NCI-H1930 (cell line): ENCODE measurements at regions not wholly inside any gene's neighbourhood (a gene's known extent, or its start where the extent isn't known, plus 50 kb on each side); places are given as distances from the start of the nearest gene placed in this dataset.
"Not testable (repeated sequence)": the region's sequence is repeated elsewhere in the genome, so short reads cannot be mapped to it uniquely, and the experiment has no call there.

Experiments used
- DNase-seq, 2 experiments: peaks; one replicate each; lab custom pipeline; 2025; lab: John Stamatoyannopoulos, UW

DNA sequence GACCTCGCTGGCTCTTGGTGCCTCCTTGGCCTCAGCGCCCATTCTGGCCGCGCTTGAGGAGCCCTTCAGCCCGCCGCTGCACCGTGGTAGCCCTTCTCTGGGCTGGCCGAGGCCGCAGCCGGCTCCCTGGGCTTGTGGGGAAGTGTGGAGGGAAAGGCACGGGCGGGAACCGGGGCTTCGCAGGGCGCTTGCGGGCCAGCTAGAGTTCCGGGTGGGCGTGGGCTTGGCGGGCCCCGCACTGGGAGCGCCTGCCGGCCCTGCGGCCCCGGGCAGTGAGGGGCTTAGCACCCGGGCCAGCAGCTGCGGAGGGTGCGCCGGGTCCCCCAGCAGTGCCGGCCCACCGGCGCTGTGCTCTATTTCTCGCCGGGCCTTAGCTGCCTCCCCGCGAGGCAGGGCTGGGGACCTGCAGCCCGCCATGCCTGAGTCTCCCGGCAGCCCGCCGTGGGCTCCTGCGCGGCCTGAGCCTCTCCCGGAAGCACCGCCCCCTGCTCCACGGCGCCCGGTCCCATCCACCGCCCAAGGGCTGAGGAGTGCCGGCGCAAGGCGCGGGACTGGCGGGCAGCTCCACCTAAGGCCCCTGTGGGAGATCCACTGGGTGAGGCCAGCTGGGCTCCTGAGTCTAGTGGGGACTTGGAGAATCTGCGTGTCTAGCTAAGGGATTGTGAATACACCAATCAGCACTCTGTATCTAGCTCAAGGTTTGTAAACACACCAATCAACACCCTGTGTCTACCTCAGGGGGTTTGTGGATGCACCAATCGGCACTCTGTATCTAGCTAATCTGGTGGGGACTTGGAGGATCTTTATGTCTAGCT, 141.1 kb downstream of the SLCO4C1 start:
- not testable (repeated sequence) for DNase-seq

DNA sequence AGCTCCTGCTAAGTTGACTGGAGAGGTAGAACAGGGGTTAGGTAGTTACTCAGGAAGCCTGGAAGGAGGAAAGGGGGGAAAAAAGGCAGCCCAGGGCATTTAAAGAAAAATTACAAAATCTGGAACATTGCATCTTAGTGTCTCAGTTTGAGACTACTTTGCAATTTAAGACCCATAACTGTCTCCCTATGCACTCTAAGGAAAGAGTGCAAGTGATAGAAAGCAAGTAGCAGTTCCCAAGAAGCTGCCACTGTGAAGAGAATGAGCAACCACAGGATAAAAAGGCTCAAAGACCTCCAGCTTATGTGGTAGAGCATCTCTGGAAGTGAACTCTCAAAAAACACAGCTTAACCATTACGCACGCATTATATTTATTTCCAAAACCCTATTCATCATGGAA, 141.8 kb downstream of the SLCO4C1 start:
- DNase-seq, result no peak

GRCh38 chr5:102153003-102153759, 142.9 kb downstream of the SLCO4C1 start:
- DNase-seq, result peak in 1 of 2 experiments; percentile 1

DNA sequence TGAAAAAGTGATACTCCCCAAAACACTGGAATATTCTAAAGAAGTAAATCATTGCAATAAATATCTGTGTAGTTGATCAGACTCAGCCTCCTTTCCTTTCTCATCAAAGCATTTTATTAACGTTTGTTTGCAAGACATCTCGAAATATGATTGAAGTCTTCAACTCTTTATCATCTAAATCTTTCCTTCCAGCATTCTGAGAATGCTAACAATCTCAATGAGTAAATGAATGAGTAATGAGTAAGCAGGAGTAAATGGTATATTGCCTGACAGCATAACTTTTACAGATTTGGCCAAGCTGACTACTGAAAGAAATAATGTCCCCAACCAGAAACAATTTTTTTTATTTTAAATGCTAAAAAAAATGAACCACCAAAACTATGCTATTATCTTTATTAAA, 157.1 kb downstream of the SLCO4C1 start:
- DNase-seq, result no peak

- no peak for DNase-seq
These were observed 157.8 kb downstream of the SLCO4C1 start for GRCh38 chr5:102138243-102138653.

- no peak for DNase-seq
These were observed 165.2 kb downstream of the SLCO4C1 start for GRCh38 chr5:102130890-102131289.

- no peak for DNase-seq
These were observed 165.7 kb downstream of the SLCO4C1 start for GRCh38 chr5:102130386-102130785.

GRCh38 chr5:102119252-102119651, 176.8 kb downstream of the SLCO4C1 start:
- DNase-seq, result no peak

GRCh38 chr5:102115736-102116135, 180.3 kb downstream of the SLCO4C1 start:
- no peak for DNase-seq

DNA sequence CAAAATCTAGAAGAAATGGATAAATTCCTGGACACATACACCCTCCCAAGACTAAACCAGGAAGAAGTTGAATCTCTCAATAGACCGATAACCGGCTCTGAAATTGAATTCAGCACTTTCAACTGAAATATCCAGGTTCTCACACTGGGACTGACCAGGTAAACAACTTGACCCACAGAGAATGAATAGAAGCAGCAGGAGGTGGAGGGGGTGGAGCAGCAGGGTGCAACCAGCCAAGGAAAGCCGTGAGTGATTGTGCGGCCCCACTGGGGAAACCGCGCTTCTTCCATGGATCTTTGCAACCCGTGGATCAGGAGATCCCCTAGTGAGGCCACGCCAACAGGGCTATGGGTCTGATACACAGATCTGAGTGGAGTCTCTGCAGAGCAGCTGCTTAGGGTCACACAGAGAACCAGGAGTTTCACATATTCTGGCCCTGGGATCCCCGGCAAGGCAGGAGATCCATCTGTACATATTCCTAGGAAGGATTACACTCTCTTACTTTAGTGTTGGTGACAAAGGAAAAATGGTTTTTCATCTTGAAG, 181.5 kb downstream of the SLCO4C1 start:
- no peak for DNase-seq

DNA sequence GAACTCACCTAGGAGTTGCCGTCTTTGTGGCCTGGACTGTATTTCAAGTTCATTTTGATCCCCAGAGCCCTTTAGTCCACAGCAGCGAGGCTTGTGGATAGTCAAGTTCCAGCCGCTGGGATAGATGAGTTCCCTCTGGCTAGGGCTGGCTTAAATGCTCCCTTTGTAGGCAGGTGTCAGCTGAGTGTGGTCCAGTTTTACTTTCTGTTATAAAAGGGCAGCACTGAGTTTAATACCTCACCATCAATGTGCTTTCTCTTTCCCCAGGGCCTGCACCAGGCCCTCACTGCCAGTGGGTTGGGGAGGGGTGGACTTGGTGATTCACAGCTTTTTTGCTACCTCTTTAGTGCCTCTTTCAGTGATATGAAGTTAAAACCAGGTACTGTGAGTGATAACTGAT, 188.2 kb downstream of the SLCO4C1 start:
- DNase-seq, result no peak

GRCh38 chr5:102106599-102106998, 189.5 kb downstream of the SLCO4C1 start:
- DNase-seq, result no peak

DNA sequence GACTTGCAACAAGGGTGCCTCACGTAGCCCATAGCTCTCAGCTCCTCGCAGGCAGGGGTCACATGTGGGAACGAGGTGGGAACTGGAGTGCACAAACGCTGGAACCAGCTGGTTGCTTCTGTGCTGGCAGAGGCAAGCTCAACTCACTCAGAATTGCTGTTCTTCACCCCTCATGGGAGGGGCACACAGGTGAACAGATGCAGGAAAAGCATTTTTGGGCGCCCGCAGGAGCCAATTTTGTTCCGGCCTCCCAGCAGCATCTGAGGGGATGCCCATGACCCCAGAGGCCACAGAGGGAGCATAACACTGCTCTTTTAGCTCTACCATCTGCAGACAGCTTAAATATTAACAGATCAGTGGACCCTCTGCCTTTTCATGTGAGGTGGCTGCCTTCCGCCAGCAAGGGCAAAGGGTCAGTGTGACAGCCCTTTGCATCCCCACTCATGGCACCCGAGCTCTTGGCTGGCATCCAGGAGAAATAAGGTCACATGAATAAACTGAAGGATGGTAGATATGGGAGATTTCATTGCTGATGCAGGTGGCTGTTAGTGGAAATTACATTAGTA, 196.2 kb downstream of the SLCO4C1 start:
- no peak for DNase-seq

DNA sequence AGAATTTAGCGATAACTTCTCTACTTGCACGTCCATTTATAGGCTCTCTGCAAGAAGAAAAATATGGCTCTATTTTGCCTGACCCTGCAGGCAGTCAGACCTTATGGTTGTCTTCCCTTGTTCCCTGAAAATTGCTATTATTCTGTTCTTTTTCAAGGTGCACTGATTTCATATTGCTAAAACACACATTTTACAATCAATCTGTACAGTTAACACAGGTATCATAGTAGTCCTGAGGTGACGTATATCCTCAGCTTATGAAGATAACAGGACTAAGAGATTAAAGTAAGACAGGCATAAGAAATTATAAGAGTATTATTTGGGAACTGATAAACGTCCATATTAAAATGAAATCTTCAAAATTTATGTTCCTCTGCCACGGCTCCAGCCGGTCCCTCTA, 197.0 kb downstream of the SLCO4C1 start:
- DNase-seq, result not testable (repeated sequence)

- not testable (repeated sequence) for DNase-seq
These were observed 197.5 kb downstream of the SLCO4C1 start for GRCh38 chr5:102098606-102099005.

DNA sequence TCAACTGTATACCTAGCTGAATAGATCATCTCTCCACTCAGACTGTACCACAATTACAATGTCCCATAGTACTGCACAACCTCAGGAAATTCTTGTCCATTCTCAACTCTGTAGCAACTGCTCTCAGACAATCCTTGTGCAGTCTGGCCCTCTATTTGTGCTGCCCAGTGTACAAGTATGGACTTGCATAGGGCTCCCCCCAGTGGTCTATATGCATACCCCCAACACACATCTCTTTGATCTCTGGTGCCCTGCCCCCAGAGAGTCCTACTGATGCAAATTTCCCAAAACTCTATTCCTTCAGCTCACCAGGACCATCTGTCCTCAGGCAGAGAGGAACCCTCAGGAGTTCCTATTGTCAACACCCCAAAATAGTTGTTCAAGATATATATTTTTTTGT, 205.3 kb downstream of the SLCO4C1 start:
- peak in 1 of 2 experiments; percentile 2 for DNase-seq

DNA sequence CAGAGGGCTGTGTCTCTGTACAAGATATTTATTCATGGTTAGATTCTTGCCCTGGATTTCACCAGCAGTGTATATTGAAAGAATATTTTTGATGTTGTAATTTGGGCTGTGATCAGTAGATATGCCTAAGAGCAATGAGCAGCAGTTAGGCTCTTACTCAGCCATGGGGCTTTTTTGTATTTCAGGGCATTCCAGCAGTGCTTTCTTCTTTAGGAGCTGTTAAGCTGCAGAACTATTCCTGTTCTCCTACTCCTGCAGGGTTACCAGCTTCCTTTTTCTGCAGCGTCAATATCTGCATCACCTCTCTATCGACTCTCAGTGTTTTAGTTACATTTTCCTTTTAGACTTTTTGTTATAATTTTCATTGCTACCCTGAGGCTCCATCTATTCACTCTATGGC, 206.2 kb downstream of the SLCO4C1 start:
- no peak for DNase-seq

- no peak for DNase-seq
These were observed 208.2 kb downstream of the SLCO4C1 start for GRCh38 chr5:102087906-102088305.

DNA sequence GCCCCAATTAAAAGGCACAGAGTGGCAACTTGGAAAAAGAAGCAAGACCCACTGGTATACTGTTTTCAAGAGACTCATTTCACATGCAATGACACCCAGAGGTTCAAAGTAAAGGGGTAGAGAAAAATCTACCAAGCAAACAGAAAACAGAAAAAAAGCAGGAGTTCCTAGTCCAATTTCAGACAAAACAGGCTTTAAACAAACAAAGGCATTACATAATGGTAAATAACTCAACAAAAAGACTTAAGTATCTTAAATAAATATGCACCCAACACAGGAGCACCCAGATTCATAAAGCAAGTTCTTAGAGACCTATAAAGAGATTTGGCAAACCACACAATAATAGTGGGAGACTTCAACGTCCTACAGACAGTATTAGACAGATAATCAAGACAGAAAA, 215.8 kb downstream of the SLCO4C1 start:
- no peak for DNase-seq

DNA sequence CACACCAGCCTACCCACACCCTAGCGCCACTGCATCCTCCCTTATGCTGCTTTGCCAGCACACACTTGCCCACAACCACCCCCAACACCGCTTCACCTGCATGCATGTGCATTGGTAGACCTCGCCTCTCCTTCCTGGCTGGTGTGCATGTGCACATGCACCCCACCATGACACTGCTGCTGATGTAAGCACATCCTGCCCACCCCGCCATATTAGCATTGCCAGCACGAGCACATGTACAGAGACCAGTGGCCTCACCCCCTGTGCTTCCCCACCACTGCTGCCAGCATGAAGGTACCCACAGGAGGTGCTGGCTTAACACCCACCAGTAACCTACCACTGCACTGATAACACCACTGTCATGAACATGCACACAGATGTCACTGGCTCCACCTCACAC, 218.2 kb downstream of the SLCO4C1 start:
- no peak for DNase-seq

- DNase-seq, result no peak
These were observed 226.1 kb downstream of the SLCO4C1 start for GRCh38 chr5:102069974-102070373.

- DNase-seq, result no peak
These were observed 227.2 kb downstream of the SLCO4C1 start for GRCh38 chr5:102068870-102069269.

- peak; percentile 25 to 28 for DNase-seq
These were observed 246.6 kb downstream of the SLCO4C1 start for GRCh38 chr5:102049517-102049916.
